HG02970 (cell line): ENCODE measurements at regions not wholly inside any gene's neighbourhood (a gene's known extent, or its start where the extent isn't known, plus 50 kb on each side); places are given as distances from the start of the nearest gene placed in this dataset.
"Not testable (repeated sequence)": the region's sequence is repeated elsewhere in the genome, so short reads cannot be mapped to it uniquely, and the experiment has no call there.

Experiments
- ATAC-seq: cut with Tn5 transposase; IDR thresholded peaks from one replicate; pipeline ENCODE4 v1.9.1; 2021; ENCODE audit warnings: mild to moderate bottlenecking, moderate library complexity, moderate number of reproducible peaks; ENCODE audit not compliant: unreplicated experiment, low FRiP score

DNA sequence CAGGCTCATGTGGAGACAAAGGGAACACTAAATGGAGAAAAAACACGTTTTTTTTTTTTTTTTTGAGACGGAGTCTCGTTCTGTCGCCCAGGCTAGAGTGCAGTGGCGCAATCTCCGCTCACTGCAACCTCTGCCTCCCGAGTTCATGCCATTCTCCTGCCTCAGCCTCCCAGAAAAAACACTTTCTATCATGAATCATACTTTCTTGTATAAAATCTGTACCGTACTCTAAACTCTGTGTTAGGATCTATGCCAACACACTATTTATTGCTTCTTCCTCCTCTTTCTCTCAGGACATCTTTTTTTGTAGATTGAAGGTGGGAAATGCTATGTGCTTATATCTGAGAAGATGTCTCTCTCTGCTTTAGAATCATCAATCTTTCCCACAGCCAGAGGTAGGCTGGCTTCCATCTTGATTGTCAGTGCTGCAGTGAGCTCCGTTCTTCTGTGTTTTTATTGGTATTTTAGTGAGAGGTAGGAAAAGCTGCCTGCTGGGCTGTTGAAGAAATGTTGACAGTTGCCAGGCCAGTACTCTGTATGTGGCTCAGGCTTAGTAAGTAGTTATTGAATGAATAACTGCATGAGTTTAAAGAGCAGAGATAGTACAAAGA lies 101.1 kb downstream of the GPR85 start:
- no peak for ATAC-seq

DNA sequence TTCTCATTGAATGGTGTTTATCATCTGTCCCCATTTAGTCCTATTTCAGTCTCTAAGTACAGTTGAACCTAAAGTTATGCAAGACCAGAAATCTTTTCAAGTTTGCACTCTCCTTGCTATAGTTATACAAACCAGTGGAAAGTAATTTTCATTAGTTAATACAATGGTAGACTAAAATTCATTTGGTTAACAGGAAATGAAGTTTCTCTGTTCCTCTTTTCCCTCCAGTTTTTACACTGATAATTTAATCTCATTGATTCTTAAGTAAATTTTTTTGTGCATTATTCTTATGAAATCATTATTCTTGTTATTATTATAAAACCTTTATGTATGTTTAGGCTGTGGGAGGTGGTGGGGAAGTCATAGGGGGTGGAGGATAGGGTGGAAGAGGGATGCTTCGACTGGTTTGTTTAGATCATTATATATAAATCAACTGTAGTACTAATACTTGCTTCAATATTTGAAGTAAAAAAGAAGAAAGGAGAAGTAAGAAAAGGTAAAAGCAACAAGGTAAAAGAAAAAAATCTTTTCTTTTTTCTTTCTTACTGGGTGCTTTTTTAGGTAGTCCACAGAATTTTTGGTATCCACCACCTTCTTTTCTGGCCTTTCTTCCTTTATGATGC lies 104.1 kb downstream of the GPR85 start:
- peak; percentile 72 for ATAC-seq

DNA sequence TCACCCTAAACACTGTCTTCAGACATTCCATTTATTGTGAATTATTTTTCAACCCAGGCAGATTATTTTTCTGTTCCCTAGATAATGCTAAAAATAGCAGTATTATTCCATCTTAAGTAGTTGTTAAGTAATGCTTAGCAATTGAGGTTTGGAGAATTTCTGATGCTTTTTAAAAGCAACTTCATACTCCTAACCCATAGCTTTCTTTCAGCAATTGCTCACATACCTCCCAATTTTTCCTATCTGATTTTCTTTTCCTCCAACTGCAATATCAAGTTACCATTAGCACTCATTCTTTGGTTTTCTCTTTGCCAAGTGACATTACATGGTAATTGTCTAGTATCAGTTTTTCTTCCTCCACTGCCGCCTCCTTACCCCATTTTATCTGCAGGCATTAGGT lies 104.7 kb downstream of the GPR85 start:
- ATAC-seq: no peak

DNA sequence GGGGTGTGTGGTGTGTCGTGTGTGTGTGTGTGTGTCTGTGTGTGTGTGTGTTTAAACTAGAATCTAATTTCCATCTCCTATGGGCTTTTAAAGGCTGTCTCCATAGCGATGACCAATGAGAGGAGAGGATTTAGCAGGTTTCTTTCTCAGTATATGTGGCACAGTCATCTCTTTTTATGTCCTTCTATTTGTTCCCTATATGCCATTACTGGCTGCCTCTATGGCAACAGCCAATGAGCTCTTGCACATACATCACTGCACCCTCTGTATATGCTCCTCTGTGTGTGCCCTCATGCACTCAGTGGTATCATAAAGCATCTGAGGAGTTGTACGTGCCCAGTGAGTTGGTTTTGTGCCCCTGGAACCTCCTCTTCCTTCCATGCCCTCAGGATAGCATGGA lies 107.6 kb downstream of the GPR85 start:
- not testable (repeated sequence) for ATAC-seq

DNA sequence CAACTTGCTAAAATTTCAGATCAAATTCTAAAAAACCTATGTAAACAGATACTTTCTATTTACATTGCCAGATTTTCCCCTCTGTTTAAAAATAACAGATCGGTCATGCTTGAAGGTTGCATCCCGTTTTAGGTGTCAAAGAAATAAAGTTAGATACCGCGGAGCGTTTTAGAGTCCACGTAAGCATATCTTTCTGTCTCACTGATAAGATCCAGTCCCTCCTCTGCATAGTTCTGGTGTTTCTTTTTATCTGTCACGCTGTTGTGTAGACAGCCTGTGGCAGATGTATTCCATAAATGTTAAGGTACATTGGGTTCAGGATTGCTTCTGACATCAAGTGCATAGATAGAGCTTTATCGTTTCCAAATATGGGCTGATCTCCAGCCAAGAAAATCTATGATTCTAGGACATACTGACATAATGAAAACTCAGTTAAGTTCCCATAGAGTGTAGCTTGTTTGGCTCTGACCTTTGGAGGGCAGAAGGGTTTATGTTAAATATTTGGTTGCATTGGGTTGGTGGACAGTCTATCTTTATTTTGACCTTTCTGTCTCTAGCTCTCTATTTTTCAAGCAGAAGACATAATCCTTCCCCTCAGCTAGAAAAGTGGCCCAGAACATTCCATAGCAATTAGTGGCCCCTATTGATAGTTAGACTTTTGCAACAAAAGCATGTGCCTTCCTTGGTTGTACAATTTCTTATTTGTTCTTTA lies 109.2 kb downstream of the GPR85 start:
- ATAC-seq: not testable (repeated sequence)

DNA sequence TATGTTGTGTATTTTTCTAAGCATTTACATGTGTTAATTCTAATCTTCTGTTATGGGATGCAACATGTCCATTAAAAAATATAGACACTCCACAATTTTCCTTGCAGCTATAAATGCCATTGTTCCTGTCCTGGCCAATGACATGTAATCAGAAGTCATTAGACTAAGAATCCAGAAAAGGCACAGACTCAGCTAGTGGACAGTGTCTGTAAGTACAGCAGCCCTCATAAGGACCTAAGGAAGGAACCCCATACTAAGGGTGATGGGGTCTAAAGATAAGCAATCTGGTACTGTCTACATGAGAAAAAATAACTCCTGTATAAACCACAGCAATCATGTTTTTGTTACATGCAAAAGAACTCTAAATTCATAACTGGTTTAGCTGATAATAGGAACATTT lies 115.9 kb downstream of the GPR85 start:
- no peak for ATAC-seq

DNA sequence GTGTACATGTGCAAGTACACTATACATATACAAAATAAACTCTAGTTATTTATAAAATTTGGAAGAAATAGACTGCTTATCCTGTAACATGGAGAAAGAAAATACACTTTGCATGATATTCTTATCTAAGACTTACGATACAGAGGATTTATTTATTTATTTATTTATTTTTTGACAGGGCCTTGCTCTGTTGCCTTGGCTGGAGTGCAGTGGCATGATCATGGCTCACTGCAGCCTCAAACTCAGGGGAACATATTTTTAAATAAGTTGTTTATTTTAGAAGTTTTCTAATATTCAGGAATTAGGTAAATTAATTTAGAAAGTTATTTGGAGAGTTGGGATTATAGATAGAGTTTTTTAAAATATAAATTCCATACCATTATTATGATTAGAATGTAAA lies 116.7 kb downstream of the GPR85 start:
- ATAC-seq: no peak

DNA sequence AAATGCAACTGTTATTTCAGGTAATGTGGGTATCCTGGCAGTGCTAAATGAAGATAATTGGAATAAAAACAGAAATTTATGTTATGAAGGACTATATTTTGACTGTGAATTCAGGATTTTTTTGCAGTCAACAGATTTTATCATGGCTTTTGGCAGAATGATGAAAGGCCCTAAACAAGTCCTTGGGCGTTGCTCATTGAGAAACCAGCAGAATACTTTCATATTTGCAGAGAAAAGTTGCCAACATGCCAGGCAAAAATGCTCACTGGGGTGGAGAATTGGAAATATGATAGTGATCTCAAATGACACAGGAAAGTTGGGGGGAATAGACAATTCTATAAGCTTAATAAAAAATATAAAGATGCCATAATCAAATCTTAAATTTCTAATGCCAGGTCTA lies 121.1 kb downstream of the GPR85 start:
- no peak for ATAC-seq

DNA sequence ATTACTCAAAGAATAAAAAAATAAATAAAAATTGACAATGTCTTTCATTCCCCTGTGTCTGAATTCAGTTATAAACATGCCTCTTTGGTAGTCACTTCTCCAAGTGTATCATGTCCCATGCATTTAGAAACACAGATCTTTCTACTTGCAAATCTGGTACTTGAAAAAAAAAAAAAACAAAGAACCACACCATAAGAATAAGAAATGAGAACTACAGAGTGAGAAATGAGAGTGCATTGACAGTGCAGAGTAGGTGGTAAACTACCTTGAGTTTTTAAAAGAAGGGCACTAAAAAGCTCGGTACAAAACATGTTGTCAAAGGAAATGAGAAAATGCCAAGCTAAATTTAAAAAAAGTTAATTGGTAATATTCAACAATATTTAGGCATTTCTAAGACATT lies 123.0 kb downstream of the GPR85 start:
- ATAC-seq: no peak

DNA sequence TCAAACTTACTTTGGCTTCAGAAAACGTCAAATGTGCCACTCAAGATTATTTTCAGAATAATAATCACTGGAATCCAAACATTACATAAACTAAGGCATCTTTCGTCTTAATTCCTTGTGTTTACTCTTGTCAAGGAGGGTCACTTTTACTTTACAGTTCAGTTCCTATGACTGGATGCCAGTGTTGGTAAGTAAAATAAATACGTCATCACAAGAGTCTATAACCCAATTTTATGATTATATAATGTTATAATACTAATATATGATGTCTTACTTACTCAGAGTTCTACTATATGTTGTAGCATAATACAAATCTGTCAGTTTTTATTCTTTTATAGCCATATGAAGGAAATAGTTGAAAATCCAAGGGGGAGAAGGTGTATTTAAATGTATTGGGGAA lies 123.8 kb downstream of the GPR85 start:
- ATAC-seq: no peak

DNA sequence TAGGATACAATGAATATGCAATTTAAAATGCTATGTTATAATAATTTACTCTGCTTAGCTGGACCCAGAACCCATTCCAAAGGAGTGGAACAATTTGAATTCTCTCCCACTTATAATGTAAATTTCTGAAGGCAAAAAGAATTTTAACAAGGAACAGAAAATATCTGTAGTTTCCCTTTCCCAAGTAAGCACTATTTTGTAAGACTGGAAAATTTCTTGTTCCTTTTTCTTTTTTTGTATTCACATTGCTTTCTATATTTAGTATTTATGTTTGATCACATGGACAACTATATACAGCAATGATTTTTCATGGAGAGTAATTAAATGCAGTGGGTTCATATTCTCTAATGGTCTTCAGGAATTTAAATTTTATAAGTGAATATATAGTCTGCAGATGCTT lies 127.4 kb downstream of the GPR85 start:
- ATAC-seq: no peak

DNA sequence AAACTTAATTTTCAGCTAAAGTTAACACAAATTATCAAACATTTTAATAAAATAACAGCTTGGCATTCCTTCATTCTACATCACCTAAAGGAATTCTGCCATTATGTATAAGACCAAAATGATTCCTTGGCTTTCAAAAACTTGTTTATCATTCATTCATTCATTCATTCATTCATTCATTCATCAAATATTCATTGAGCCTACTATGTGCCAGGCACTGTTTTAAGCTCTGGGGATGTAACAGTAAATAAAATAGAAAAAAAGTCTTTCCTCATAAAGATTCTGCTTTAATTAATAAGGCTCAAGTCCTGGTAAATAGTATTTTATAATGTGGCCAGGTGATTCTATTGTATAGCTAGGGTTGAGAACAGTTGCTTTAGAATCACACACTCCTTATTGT lies 127.9 kb downstream of the GPR85 start:
- ATAC-seq: no peak

DNA sequence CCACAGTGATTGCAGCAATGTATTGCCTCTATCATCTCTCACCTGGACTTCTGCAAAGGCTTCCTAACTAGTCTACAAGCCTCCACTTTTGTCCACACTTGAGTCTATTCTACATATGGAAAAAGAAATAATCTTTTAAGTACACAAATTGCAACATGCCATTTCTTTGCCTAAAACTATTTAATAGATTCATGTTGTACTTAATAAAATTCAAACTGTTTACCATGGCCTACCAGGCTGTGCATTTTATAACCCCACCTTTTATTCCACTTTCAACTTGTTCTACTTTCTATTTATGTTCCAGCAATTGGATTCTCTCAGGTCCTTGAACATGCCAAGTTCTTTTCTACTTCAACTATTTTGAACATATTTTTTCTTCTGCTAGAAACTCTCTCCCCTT lies 128.7 kb downstream of the GPR85 start:
- ATAC-seq: no peak

DNA sequence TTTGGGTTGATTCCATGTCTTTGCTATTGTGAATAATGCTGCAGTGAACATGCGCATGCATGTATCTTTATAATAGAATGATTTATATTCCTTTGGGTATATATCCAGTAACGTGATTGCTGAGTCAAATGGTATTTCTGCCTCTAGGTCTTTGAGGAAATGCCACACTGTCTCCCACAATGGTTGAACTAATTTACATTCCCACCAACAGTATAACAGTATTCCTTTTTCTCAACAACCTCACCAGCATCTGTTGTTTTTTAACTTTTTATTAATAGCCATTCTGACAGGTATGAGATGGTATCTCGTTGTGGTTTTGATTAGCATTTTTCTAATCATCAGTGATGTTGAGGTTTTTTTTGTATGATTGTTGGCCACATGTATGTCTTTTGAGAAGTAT lies 133.6 kb downstream of the GPR85 start:
- not testable (repeated sequence) for ATAC-seq

DNA sequence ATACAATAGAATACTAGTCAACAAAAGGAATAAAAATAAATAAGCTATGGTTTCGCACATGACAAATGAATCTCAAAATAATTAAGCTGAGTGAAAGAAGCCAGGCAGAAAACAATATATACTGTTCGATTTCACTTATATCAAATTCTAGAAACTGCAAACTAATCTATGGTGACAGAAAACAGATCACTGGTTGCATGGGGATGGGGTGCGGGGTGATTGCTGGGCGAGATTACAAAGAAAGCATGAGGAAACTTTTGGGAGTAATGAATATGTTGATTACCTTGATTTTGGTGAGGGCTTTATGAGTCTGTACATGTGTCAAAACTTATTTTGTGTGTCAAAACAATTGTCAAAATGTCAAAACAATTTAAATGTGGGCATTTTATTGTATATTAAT lies 135.6 kb downstream of the GPR85 start:
- ATAC-seq: no peak

DNA sequence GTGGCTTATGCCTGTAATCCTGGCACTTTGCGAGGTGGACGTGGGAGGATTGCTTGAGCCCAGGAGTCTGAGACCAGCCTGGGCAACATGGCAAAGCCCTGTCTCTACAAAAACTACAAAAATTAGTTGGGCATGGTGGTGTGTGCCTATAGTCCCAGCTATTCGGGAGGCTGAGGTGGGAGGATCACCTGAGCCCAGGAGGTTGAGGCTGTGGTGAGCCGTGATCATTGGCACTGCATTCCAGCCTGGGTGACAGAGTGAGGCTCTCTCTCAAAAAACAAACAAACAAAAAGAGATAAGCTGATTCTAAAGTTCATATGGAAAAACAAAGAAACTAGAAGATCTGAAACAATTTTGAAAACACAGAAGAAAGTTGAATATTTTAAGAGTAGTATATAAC lies 136.9 kb downstream of the GPR85 start:
- ATAC-seq: not testable (repeated sequence)

DNA sequence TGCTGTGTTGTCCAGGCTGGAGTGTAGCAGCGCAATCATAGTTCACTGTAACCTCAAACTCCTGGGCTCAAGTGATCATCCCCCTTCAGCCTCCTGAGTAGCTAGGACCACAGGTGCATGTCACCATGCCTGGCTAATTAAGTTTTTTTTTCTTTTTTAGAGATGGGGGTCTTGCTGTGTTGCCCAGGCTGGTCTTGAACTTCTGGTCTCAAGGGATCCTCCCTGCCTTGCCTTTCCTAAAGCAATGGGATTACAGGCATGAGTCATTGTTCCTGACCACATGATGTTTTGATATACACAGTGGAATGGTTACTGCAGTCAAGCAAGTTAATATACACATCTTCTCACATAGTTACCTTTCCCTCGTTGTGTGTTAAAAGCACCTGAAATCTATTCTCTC lies 140.3 kb downstream of the GPR85 start:
- no peak for ATAC-seq

DNA sequence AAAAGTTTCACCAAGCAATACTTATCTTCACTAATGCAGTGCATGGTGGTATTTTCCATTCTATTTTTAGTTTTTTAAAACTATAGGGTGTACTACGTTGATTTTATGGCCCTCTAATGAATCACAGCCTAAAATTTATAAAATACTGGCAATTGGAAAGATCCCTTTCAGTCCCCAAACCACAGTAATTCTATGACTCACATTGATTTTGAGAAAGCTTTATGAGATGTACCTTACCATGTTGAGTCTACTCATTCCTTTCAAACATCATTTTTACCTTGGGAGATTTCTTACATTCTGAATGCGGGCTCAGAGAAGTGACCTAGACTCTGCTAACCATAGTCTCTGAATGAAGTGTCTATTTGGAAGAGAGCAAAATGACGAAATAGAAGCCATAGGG lies 141.6 kb downstream of the GPR85 start:
- ATAC-seq: no peak

DNA sequence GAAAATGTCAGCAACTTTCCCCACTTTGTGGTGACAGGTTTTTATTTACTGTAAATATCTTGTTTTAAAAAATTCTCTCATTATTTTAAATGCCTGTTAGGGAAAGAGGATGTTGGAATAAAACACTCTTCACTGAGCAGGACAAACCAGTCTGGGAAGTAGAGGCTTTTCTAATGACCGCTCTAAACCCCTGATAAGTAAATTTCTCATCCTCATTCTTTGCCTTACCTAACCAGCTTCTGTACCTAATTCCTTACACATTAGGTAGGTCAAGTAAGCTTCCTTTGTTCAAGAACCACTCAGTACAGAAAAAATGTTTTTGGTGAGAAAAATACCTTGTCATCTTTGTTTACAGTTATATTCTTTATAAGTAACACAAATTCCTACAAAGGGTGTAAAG lies 143.6 kb downstream of the GPR85 start:
- ATAC-seq: no peak

DNA sequence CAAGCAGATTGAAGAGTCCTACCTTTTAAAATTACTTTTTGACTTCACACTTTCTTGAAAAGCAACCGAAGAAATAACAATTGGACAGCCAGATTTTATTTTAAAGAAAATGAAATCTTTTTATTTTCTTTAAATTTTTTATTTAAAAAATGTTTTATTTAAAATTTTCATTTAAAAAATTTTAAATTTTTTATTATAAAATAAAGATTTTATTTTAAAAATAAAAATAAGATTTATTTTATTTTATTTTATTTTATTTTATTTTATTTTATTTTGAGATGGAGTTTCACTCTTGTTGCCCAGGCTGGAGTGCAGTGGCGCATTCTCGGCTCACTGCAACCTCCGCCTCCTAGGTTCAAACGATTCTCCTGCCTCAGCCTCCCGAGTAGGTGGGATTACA lies 144.5 kb downstream of the GPR85 start:
- ATAC-seq: not testable (repeated sequence)

DNA sequence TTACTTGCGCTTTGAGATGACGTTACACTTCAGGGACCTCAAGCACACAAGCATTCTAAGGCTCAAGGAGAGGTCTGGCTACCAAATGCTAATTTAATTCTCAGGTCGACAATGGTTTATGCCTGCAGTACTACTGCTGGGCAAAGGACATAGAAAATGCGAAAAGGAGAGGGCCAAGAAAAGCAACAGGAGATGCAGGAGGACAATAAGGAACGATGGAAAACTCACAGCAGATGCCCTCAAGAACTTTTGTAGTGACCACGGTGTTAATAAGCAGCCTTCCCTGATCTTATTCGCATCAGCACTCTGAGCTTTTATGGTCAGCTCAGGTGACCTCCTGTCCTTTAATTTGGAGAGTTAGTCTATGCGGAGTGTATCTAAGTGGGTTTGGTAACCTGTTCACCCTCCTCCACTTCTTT lies 146.3 kb downstream of the GPR85 start:
- ATAC-seq: peak; percentile 49
